Stomach (tissue), 4 donors: ENCODE measurements at regions not wholly inside any gene's neighbourhood (a gene's known extent, or its start where the extent isn't known, plus 50 kb on each side); places are given as distances from the start of the nearest gene placed in this dataset.

Source experiments
- CTCF ChIP-seq, 7 experiments: fragments of 450-650 bp in 4 of 7; fragments of 200-600 bp in 3 of 7; sonication (generic) in 3 of 7; IDR thresholded peaks; one replicate each; pipeline ENCODE4 v1.5.1; 2016 to 2019; ENCODE audit warnings: antibody characterized with exemption in 7 of 7, control low read depth in 2 of 7, mild to moderate bottlenecking in 1 of 7
- POLR2A ChIP-seq, 4 donors: fragments of 450-650 bp; IDR thresholded peaks; one replicate each; pipeline ENCODE4 v1.6.1; 2016; ENCODE audit warnings: antibody characterized with exemption in 4 of 4, control low read depth in 2 of 4, mild to moderate bottlenecking in 1 of 4, moderate library complexity in 1 of 4

- TF ChIP-seq CTCF (IDR thresholded peaks at IDR 0.05) (no peak), POLR2A (IDR thresholded peaks at IDR 0.05) (no peak)
These were observed 1030.4 kb downstream of the SLITRK5 start for GRCh38 chr13:88701551-88701950.
